ENCODE measurements at regions not wholly inside any gene's neighbourhood (a gene's known extent, or its start where the extent isn't known, plus 50 kb on each side); places are given as distances from the start of the nearest gene placed in this dataset.

DNA sequence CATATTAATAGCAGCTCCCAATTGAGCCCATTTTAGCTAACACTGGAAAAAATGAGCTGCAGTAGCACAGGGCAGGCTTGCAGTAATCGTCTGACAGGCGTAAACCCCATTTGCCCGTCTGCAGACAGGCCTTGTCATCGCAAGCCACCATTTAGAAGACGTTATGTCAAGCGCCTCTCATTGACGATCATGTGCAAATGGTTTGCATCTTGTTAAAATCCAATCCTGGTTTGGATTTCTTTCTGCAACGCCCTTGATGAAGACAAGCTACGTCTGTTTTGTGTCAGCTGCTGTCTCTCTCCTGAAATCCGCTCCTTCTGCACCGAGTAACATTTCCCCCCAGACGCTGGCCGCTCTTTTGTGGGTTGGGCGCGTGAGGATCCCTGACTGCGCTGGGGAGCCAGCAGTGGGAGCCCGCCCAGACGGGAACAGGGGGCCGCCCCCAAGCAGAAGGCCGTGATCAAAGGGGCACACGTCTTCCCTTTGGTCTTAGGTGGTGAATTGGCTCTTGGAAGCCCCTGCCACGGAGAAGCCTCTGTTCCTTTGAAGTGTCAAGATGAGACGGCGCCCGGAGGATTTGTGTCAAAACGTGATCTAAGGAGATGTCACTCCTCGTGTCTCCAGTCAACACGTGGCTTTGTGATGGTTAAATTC is 84.2 kb upstream of the GPC1 start:
- DNase-seq (ENCODE audit: low read depth, low spot score): no peak
- no CpG with 5 or more reads among the region's 28 CpGs for WGBS (ENCODE audit: insufficient coverage, insufficient read length)
- no peaks in the 10 kb centered on the region; the same call in 1 of the 2 replicates for H3K4me1 ChIP-seq (ENCODE audit: control insufficient read depth, insufficient read depth, low read length)
- H3K36me3 ChIP-seq (ENCODE audit: control insufficient read depth, insufficient read depth, low read length): no peaks in the 10 kb centered on the region
- no peak overlapping the region for H3K27ac ChIP-seq (ENCODE audit: low read length)
- no peaks in the 10 kb centered on the region for H3K9me3 ChIP-seq (ENCODE audit: control insufficient read depth, insufficient read depth, low read length)
- H3K4me3 ChIP-seq (ENCODE audit: low read length): no peak overlapping the region
- H3K27me3 ChIP-seq (ENCODE audit: control insufficient read depth, insufficient read depth, low read length): no peaks in the 10 kb centered on the region

DNA sequence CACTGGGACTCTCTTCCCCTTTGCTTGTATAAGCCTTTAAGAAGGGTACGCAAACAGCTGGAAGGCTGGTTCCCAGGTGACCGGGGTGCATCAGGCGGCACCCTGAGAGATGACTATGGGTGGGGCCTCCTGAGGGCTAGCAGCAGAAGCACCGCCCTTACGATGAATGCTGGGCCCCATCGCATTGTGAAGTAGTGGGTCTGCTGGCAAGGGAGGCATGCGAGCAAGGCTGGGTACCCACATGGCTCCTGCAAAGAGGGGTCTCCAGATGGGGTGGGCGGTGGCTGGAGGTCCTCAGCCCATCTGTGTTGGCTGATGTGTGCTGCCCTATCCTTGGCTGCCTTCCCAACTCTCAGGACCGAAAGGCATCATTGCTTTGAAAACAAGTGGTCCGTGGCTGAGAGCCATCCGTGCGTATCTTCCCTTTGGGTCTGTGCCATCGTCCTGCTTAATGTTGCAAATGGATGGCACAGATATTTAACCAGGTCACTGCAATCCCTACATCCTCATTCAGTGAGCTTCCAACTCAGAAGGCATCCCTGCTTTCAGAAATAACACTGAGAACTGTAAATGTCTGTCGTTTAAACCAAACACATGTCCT is 83.5 kb upstream of the GPC1 start:
- no peak overlapping the region for H3K27ac ChIP-seq (ENCODE audit: low read length)

DNA sequence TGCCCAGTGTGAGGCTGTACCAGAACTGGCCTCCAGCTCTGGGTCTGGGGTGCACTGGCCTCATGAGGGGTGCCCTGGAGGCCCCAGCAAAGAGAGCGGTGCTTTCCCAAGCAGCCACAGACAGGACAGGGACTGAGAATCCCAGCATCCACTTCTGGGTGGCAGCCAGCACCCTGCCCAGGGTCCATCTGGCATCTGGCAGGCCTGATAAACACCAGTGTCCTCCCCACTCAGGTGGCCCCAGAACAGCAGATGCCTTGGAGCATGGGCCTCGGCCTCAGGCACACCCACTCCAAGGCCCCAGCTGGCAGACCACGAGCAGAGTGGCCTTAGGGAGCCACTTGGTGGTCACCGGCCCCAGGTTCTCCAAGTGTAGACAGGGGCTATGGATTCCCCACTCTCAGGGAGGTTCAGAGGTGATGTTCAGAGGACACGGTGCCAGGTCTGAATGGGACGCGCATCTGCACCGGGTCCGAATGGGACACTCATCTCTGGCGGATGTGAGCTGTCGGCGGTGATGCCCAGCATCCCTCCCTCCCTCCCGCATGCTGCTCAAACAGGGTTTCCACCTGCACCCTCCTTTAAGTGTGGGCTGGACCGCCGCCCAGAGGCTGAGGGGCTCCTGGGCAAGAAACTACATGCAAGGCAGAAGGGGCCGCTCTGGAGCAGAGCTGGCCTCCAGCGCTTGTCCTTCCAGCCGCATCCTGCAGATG is 82.2 kb upstream of the GPC1 start:
- no peak overlapping the region for H3K27ac ChIP-seq (ENCODE audit: low read length)
- H3K27me3 ChIP-seq (ENCODE audit: control insufficient read depth, insufficient read depth, low read length): no peaks in the 10 kb centered on the region
- no peak overlapping the region for H3K4me3 ChIP-seq (ENCODE audit: low read length)
- no peaks in the 10 kb centered on the region; the same call in 1 of the 2 replicates for H3K4me1 ChIP-seq (ENCODE audit: control insufficient read depth, insufficient read depth, low read length)
- no CpG with 5 or more reads among the region's 18 CpGs for WGBS (ENCODE audit: insufficient coverage, insufficient read length)
- no peak for DNase-seq (ENCODE audit: low read depth, low spot score)
- H3K9me3 ChIP-seq (ENCODE audit: control insufficient read depth, insufficient read depth, low read length): no peaks in the 10 kb centered on the region; the same call in 1 of the 2 replicates
- no peaks in the 10 kb centered on the region for H3K36me3 ChIP-seq (ENCODE audit: control insufficient read depth, insufficient read depth, low read length)

More for the DNA sequence above, 83.5 kb upstream of the GPC1 start:
- Histone ChIP-seq H3K9me3 (ENCODE audit: control insufficient read depth, insufficient read depth, low read length) (no peaks in the 10 kb centered on the region), H3K4me3 (ENCODE audit: low read length) (no peak overlapping the region), H3K4me1 (ENCODE audit: control insufficient read depth, insufficient read depth, low read length) (no peaks in the 10 kb centered on the region; the same call in 1 of the 2 replicates), H3K36me3 (ENCODE audit: control insufficient read depth, insufficient read depth, low read length) (no peaks in the 10 kb centered on the region), H3K27me3 (ENCODE audit: control insufficient read depth, insufficient read depth, low read length) (no peaks in the 10 kb centered on the region)
- WGBS (ENCODE audit: insufficient coverage, insufficient read length): no CpG with 5 or more reads among the region's 14 CpGs
- no peak for DNase-seq (ENCODE audit: low read depth, low spot score)

- Histone ChIP-seq H3K27me3 (ENCODE audit: control insufficient read depth, insufficient read depth, low read length) (no peaks in the 10 kb centered on the region), H3K4me1 (ENCODE audit: control insufficient read depth, insufficient read depth, low read length) (no peaks in the 10 kb centered on the region; the same call in 1 of the 2 replicates), H3K36me3 (ENCODE audit: control insufficient read depth, insufficient read depth, low read length) (no peaks in the 10 kb centered on the region), H3K27ac (ENCODE audit: low read length) (no peak overlapping the region), H3K4me3 (ENCODE audit: low read length) (no peak overlapping the region), H3K9me3 (ENCODE audit: control insufficient read depth, insufficient read depth, low read length) (no peaks in the 10 kb centered on the region; the same call in 1 of the 2 replicates)
- no peak for DNase-seq (ENCODE audit: low read depth, low spot score)
- WGBS (ENCODE audit: insufficient coverage, insufficient read length): no CpG with 5 or more reads among the region's 9 CpGs
Measured at GRCh38 chr2:240353944-240354343, 81.5 kb upstream of the GPC1 start.

- WGBS (ENCODE audit: insufficient coverage, insufficient read length): no CpG with 5 or more reads among the region's 17 CpGs
- no peaks in the 10 kb centered on the region; the same call in 1 of the 2 replicates for H3K4me1 ChIP-seq (ENCODE audit: control insufficient read depth, insufficient read depth, low read length)
- DNase-seq (ENCODE audit: low read depth, low spot score): no peak
- no peaks in the 10 kb centered on the region for H3K27me3 ChIP-seq (ENCODE audit: control insufficient read depth, insufficient read depth, low read length)
- no peak overlapping the region for H3K4me3 ChIP-seq (ENCODE audit: low read length)
- no peaks in the 10 kb centered on the region; the same call in 1 of the 2 replicates for H3K36me3 ChIP-seq (ENCODE audit: control insufficient read depth, insufficient read depth, low read length)
- no peak overlapping the region for H3K27ac ChIP-seq (ENCODE audit: low read length)
- no peaks in the 10 kb centered on the region; the same call in 1 of the 2 replicates for H3K9me3 ChIP-seq (ENCODE audit: control insufficient read depth, insufficient read depth, low read length)
Measured at GRCh38 chr2:240355001-240355891, 80.2 kb upstream of the GPC1 start.

- no peak for DNase-seq (ENCODE audit: low read depth, low spot score)
- H3K4me1 ChIP-seq (ENCODE audit: control insufficient read depth, insufficient read depth, low read length): no peaks in the 10 kb centered on the region; the same call in 1 of the 2 replicates
- H3K36me3 ChIP-seq (ENCODE audit: control insufficient read depth, insufficient read depth, low read length): no peaks in the 10 kb centered on the region; the same call in 1 of the 2 replicates
- no peaks in the 10 kb centered on the region for H3K27me3 ChIP-seq (ENCODE audit: control insufficient read depth, insufficient read depth, low read length)
- no peaks in the 10 kb centered on the region; the same call in 1 of the 2 replicates for H3K9me3 ChIP-seq (ENCODE audit: control insufficient read depth, insufficient read depth, low read length)
- WGBS (ENCODE audit: insufficient coverage, insufficient read length): no CpG with 5 or more reads among the region's 17 CpGs
- H3K4me3 ChIP-seq (ENCODE audit: low read length): no peak overlapping the region
- no peak overlapping the region for H3K27ac ChIP-seq (ENCODE audit: low read length)
Measured at GRCh38 chr2:240355962-240356361, 79.5 kb upstream of the GPC1 start.

DNA sequence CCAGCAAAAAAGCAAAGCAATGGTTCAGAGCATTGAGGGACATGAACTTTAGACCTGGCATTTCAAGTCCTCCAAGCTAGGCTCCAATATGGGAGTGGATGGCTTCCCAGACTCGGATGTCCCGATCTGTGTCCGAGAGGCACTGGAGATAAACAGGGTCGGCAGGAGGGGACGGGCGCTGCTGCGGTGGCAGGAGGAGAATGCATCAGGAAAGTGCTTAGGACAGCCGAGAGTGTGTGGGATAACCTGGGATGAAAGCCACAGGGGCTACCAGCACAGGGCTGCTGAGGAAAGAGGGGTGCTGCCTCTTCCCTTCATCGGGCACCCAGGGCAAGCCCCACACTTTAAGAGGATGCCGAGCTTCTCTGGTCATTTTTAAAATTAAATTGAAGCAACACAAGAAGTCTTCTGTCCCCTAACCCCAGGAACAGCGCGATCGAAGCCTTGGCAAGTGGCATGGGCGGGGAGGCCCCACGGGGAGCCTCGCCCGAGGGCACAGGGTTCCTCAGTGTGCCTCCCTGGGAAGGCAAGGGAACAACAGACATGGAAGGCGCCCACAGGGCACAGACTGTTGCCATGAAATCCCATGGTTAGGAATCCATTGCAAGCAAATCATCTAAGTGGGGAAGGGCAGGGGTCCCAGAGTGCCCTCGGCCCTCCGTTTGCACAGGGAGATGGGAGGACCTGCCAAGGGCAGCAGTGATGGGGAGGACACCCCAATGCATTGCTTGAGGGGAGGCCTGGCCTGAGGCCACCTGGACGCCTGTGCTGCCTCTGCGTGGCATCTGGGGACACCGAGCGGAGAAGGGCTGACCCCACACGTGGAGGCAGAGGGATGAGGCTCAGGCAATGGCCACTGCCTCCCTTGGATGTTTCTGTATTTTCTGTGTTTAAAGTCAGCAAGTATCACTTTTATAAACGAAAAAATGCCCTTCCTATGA is 78.5 kb upstream of the GPC1 start:
- Histone ChIP-seq H3K36me3 (ENCODE audit: control insufficient read depth, insufficient read depth, low read length) (no peaks in the 10 kb centered on the region; the same call in 1 of the 2 replicates), H3K4me1 (ENCODE audit: control insufficient read depth, insufficient read depth, low read length) (no peaks in the 10 kb centered on the region; the same call in 1 of the 2 replicates), H3K27me3 (ENCODE audit: control insufficient read depth, insufficient read depth, low read length) (no peaks in the 10 kb centered on the region), H3K4me3 (ENCODE audit: low read length) (no peak overlapping the region), H3K27ac (ENCODE audit: low read length) (no peak overlapping the region), H3K9me3 (ENCODE audit: control insufficient read depth, insufficient read depth, low read length) (no peaks in the 10 kb centered on the region; the same call in 1 of the 2 replicates)
- no CpG with 5 or more reads among the region's 26 CpGs for WGBS (ENCODE audit: insufficient coverage, insufficient read length)
- DNase-seq (ENCODE audit: low read depth, low spot score): no peak

GRCh38 chr2:240357641-240358012 is 77.8 kb upstream of the GPC1 start:
- H3K4me1 ChIP-seq (ENCODE audit: control insufficient read depth, insufficient read depth, low read length): no peaks in the 10 kb centered on the region
- no peak overlapping the region for H3K27ac ChIP-seq (ENCODE audit: low read length)

GRCh38 chr2:240358080-240358479 is 77.4 kb upstream of the GPC1 start:
- H3K4me1 ChIP-seq (ENCODE audit: control insufficient read depth, insufficient read depth, low read length): no peaks in the 10 kb centered on the region
- H3K27me3 ChIP-seq (ENCODE audit: control insufficient read depth, insufficient read depth, low read length): no peaks in the 10 kb centered on the region
- H3K4me3 ChIP-seq (ENCODE audit: low read length): no peak overlapping the region
- H3K27ac ChIP-seq (ENCODE audit: low read length): no peak overlapping the region
- DNase-seq (ENCODE audit: low read depth, low spot score): no peak
- WGBS (ENCODE audit: insufficient coverage, insufficient read length): no CpG with 5 or more reads among the region's 7 CpGs
- H3K36me3 ChIP-seq (ENCODE audit: control insufficient read depth, insufficient read depth, low read length): no peaks in the 10 kb centered on the region; the same call in 1 of the 2 replicates
- no peaks in the 10 kb centered on the region; the same call in 1 of the 2 replicates for H3K9me3 ChIP-seq (ENCODE audit: control insufficient read depth, insufficient read depth, low read length)

More at GRCh38 chr2:240357641-240358012, 77.8 kb upstream of the GPC1 start:
- no CpG with 5 or more reads among the region's 4 CpGs for WGBS (ENCODE audit: insufficient coverage, insufficient read length)
- H3K36me3 ChIP-seq (ENCODE audit: control insufficient read depth, insufficient read depth, low read length): no peaks in the 10 kb centered on the region; the same call in 1 of the 2 replicates
- no peak for DNase-seq (ENCODE audit: low read depth, low spot score)
- H3K4me3 ChIP-seq (ENCODE audit: low read length): no peak overlapping the region
- no peaks in the 10 kb centered on the region; the same call in 1 of the 2 replicates for H3K9me3 ChIP-seq (ENCODE audit: control insufficient read depth, insufficient read depth, low read length)
- H3K27me3 ChIP-seq (ENCODE audit: control insufficient read depth, insufficient read depth, low read length): no peaks in the 10 kb centered on the region

Measured in iPS DF 6.9 (cell line).